ENCODE measurements at regions not wholly inside any gene's neighbourhood (a gene's known extent, or its start where the extent isn't known, plus 50 kb on each side); places are given as distances from the start of the nearest gene placed in this dataset.

DNA sequence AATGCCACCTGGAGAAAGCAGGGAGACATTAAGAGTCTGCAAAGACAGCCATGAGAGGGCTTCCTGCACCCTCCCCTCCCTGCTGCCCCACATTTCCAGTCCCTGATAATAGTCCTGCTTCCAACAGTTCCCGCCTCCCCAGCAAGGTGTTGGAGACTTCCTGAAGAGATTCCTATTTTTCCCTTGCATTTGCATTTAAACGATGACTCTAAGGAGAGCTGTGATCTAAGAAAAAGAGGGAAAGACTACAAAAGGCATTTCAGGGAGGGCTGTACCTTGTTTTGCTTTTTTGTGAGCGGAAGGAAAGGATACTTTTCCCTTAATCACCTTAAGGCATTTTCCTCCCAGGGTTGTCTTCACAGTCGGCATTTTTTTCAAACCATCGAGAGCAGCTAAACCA, 62.1 kb downstream of the GAS1 start:
- no peaks in the 10 kb centered on the region for H3K36me3 ChIP-seq (replicated peaks in 1 of 2; ENCODE audit: control insufficient read depth in 1 of 2, insufficient read depth in 2 of 2, low read length in 1 of 2)
- H3K9me3 ChIP-seq = no peaks in the 10 kb centered on the region
- no peaks in the 10 kb centered on the region for H3K27me3 ChIP-seq (ENCODE audit: insufficient read depth)
- H3K9ac ChIP-seq = no peak overlapping the region
- TF ChIP-seq POLR2AphosphoS5 (IDR thresholded peaks at IDR 0.05; ENCODE audit: low read depth, low read length) (no peak), RXRA (IDR thresholded peaks at IDR 0.05; ENCODE audit: borderline replicate concordance, low read depth) (no peak), EZH2phosphoT487 (IDR thresholded peaks at IDR 0.05; ENCODE audit: borderline replicate concordance, low read depth) (no peak), TCF12 (IDR thresholded peaks at IDR 0.05) (no peak), YY1 (IDR thresholded peaks at IDR 0.05; ENCODE audit: low read depth) (no peak), RCOR1 (IDR thresholded peaks at IDR 0.05; ENCODE audit: low read length) (no peak), JUND (IDR thresholded peaks at IDR 0.05) (no peak), RAD21 (IDR thresholded peaks at IDR 0.05; ENCODE audit: low read length) (no peak), FOSL2 (IDR thresholded peaks at IDR 0.05; ENCODE audit: borderline replicate concordance, low read depth) (no peak), SMC3 (IDR thresholded peaks at IDR 0.05; ENCODE audit: low read depth, low read length) (no peak), ELF1 (IDR thresholded peaks at IDR 0.05) (no peak)
- TF ChIP-seq, protein P1, sequence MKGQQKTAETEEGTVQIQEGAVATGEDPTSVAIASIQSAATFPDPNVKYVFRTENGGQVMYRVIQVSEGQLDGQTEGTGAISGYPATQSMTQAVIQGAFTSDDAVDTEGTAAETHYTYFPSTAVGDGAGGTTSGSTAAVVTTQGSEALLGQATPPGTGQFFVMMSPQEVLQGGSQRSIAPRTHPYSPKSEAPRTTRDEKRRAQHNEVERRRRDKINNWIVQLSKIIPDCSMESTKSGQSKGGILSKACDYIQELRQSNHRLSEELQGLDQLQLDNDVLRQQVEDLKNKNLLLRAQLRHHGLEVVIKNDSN (IDR thresholded peaks at IDR 0.05; ENCODE audit: borderline replicate concordance, low read depth) = no peak
- H4K20me1 ChIP-seq (ENCODE audit: insufficient read depth) = no peaks in the 10 kb centered on the region
- 76% methylated on average over 5 of the region's 5 CpGs for WGBS (ENCODE audit: low lambda C conversion rate)
- H3K79me2 ChIP-seq (ENCODE audit: insufficient read depth) = no peaks in the 10 kb centered on the region
- POLR2A ChIA-PET = no interaction called here
- no peak for DNase-seq
- H3F3A ChIP-seq (replicated peaks; ENCODE audit: insufficient read depth) = no peaks in the 10 kb centered on the region
- no peak overlapping the region for H3K4me2 ChIP-seq
- H3K4me3 ChIP-seq (ENCODE audit: low read depth in 2 of 2, low read length in 1 of 2) = no peak overlapping the region
- CTCF ChIA-PET = interaction anchor here (1.0 kb wide), 1 partner anchor 22 kb away, joined by 3 read pairs; no protein-coding TSS in a partner anchor
- H2AFZ ChIP-seq (ENCODE audit: low read depth) = no peak overlapping the region
- no peaks in the 10 kb centered on the region for H3K4me1 ChIP-seq (ENCODE audit: control insufficient read depth in 1 of 2, insufficient read depth in 2 of 2, low read depth in 1 of 2, low read length in 1 of 2)
- no peak overlapping the region for H3K27ac ChIP-seq (ENCODE audit: low read depth in 2 of 2, low read length in 1 of 2)
- H3K9me2 ChIP-seq = no peaks in the 10 kb centered on the region

DNA sequence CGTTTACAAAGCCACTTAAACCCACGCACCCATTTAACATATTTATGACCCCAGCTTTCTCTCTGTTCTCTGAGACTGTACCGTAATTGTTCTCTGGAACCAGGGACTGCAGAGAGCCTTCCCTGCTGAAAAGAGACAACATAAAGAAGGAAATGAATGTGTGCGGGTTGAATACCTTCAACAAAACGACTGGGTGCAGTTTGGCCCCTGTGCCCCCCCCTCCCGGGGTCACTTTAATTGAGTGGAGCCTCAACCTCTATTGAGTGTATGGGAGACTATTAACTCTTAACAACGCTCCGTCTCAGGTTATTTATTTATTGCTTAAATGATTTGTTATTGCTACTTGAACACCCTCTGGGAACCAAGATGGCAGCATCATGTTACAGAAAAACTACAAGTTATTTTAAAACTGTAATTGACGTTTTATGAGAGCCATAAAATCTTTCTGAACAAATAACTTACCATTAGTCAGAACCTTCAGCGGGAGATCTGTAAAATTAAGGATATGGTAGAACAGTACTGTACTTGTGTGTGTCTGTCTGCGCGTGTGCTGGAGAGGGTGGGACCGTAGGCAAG, 70.6 kb downstream of the GAS1 start:
- Histone ChIP-seq H3K9me2 (no peaks in the 10 kb centered on the region), H4K20me1 (ENCODE audit: insufficient read depth) (no peaks in the 10 kb centered on the region), H3K27ac (ENCODE audit: low read depth in 2 of 2, low read length in 1 of 2) (no peak overlapping the region), H3K27me3 (ENCODE audit: insufficient read depth) (no peaks in the 10 kb centered on the region; the same call in 1 of the 2 replicates), H3F3A (replicated peaks; ENCODE audit: insufficient read depth) (no peaks in the 10 kb centered on the region), H3K4me3 (ENCODE audit: low read depth in 2 of 2, low read length in 1 of 2) (no peak overlapping the region), H3K9me3 (no peaks in the 10 kb centered on the region), H2AFZ (ENCODE audit: low read depth) (no peak overlapping the region), H3K9ac (no peak overlapping the region), H3K36me3 (replicated peaks in 1 of 2; ENCODE audit: control insufficient read depth in 1 of 2, insufficient read depth in 2 of 2, low read length in 1 of 2) (no peaks in the 10 kb centered on the region), H3K4me2 (no peak overlapping the region), H3K4me1 (ENCODE audit: control insufficient read depth in 1 of 2, insufficient read depth in 2 of 2, low read depth in 1 of 2, low read length in 1 of 2) (no peaks in the 10 kb centered on the region), H3K79me2 (ENCODE audit: insufficient read depth) (no peaks in the 10 kb centered on the region)
- no peak for DNase-seq
- CTCF ChIA-PET = no interaction called here
- 69% methylated on average over 13 of the region's 13 CpGs for WGBS (ENCODE audit: low lambda C conversion rate)
- POLR2A ChIA-PET = no interaction called here
- TF ChIP-seq, protein P2, sequence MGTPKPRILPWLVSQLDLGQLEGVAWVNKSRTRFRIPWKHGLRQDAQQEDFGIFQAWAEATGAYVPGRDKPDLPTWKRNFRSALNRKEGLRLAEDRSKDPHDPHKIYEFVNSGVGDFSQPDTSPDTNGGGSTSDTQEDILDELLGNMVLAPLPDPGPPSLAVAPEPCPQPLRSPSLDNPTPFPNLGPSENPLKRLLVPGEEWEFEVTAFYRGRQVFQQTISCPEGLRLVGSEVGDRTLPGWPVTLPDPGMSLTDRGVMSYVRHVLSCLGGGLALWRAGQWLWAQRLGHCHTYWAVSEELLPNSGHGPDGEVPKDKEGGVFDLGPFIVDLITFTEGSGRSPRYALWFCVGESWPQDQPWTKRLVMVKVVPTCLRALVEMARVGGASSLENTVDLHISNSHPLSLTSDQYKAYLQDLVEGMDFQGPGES (IDR thresholded peaks at IDR 0.05; ENCODE audit: low read depth, low read length) = no peak
- TF ChIP-seq, protein P1 (IDR thresholded peaks at IDR 0.05; ENCODE audit: borderline replicate concordance, low read depth) = no peak
- no peak for TF ChIP-seq RAD21 (IDR thresholded peaks at IDR 0.05; ENCODE audit: low read length)
- no peak for TF ChIP-seq GABPA (IDR thresholded peaks at IDR 0.05; ENCODE audit: low read depth)
- TF ChIP-seq FOXJ3 (CRISPR knock-in tag; IDR thresholded peaks at IDR 0.05) = no peak
- TF ChIP-seq RFX5 (IDR thresholded peaks at IDR 0.05; ENCODE audit: low read length) = no peak
- TF ChIP-seq SIN3A (IDR thresholded peaks at IDR 0.05; ENCODE audit: borderline replicate concordance, low read depth, low read length) = no peak
- TF ChIP-seq, protein P3, sequence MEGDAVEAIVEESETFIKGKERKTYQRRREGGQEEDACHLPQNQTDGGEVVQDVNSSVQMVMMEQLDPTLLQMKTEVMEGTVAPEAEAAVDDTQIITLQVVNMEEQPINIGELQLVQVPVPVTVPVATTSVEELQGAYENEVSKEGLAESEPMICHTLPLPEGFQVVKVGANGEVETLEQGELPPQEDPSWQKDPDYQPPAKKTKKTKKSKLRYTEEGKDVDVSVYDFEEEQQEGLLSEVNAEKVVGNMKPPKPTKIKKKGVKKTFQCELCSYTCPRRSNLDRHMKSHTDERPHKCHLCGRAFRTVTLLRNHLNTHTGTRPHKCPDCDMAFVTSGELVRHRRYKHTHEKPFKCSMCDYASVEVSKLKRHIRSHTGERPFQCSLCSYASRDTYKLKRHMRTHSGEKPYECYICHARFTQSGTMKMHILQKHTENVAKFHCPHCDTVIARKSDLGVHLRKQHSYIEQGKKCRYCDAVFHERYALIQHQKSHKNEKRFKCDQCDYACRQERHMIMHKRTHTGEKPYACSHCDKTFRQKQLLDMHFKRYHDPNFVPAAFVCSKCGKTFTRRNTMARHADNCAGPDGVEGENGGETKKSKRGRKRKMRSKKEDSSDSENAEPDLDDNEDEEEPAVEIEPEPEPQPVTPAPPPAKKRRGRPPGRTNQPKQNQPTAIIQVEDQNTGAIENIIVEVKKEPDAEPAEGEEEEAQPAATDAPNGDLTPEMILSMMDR (IDR thresholded peaks at IDR 0.05) = no peak
- TF ChIP-seq ELF1 (IDR thresholded peaks at IDR 0.05) = no peak
- TF ChIP-seq, protein P4, sequence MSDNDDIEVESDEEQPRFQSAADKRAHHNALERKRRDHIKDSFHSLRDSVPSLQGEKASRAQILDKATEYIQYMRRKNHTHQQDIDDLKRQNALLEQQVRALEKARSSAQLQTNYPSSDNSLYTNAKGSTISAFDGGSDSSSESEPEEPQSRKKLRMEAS (IDR thresholded peaks at IDR 0.05; ENCODE audit: low read depth) = no peak
- no peak for TF ChIP-seq NFIC (IDR thresholded peaks at IDR 0.05; ENCODE audit: borderline replicate concordance)
- TF ChIP-seq, protein P5, sequence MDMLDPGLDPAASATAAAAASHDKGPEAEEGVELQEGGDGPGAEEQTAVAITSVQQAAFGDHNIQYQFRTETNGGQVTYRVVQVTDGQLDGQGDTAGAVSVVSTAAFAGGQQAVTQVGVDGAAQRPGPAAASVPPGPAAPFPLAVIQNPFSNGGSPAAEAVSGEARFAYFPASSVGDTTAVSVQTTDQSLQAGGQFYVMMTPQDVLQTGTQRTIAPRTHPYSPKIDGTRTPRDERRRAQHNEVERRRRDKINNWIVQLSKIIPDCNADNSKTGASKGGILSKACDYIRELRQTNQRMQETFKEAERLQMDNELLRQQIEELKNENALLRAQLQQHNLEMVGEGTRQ (IDR thresholded peaks at IDR 0.05; ENCODE audit: borderline replicate concordance, low read depth, low read length) = no peak
- TF ChIP-seq, protein P6, sequence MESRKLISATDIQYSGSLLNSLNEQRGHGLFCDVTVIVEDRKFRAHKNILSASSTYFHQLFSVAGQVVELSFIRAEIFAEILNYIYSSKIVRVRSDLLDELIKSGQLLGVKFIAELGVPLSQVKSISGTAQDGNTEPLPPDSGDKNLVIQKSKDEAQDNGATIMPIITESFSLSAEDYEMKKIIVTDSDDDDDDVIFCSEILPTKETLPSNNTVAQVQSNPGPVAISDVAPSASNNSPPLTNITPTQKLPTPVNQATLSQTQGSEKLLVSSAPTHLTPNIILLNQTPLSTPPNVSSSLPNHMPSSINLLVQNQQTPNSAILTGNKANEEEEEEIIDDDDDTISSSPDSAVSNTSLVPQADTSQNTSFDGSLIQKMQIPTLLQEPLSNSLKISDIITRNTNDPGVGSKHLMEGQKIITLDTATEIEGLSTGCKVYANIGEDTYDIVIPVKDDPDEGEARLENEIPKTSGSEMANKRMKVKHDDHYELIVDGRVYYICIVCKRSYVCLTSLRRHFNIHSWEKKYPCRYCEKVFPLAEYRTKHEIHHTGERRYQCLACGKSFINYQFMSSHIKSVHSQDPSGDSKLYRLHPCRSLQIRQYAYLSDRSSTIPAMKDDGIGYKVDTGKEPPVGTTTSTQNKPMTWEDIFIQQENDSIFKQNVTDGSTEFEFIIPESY (IDR thresholded peaks at IDR 0.05; ENCODE audit: borderline replicate concordance, low read depth) = no peak

Data from SK-N-SH (cell line).